ENCODE measurements at regions not wholly inside any gene's neighbourhood (a gene's known extent, or its start where the extent isn't known, plus 50 kb on each side); places are given as distances from the start of the nearest gene placed in this dataset.
"Not testable (repeated sequence)": the region's sequence is repeated elsewhere in the genome, so short reads cannot be mapped to it uniquely, and the experiment has no call there.

DNA sequence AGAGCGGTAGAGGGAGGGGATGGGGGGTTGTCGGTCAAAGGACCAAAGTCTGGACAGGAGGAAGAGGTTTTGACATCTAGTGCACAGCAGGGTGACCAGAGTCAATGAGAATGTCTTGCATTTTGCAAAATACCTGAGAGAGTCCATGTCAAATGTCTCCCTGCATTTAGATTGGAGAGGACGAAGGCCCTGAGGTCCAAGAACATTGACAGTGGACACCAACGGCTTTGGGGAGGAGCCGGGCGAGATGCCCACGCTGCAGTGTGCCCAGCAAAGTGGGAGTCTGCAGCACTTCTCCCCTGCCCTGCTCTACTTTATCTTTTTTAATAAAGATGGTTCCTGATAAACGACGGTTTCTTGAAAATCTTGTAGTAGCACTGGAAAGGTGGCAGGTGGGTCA is 67.4 kb upstream of the TAMM41 start:
- TF ChIP-seq CTCF (conservative IDR thresholded peaks at IDR 0.05) = no peak
- no peak overlapping the region for H3K27ac ChIP-seq

DNA sequence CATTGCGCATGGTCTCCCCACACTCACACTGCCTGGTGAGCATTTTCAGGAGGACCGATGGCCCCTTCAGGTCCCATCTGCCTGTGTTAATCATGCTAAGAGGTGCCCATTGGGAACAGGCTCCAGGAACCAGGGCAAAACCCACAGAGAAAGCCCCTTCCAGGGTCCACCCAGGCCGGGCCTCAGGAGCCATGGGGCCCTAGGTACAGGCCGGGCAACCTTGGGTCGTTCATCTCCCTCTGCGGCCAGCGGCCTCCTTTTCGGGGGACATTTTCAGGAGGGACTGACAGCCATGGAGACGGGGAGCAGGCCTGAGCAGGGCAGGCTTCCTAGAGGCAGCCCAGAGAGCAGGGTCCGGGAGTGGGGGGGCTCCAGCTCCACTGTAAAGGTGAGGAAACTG is 68.0 kb upstream of the TAMM41 start:
- no peak overlapping the region for H3K27ac ChIP-seq
- no peak for TF ChIP-seq CTCF (conservative IDR thresholded peaks at IDR 0.05)

- TF ChIP-seq CTCF (conservative IDR thresholded peaks at IDR 0.05) = no peak
- no peak overlapping the region for H3K27ac ChIP-seq
These were observed 69.1 kb upstream of the TAMM41 start for GRCh38 chr3:11915621-11916424.

- H3K27ac ChIP-seq = not testable (repeated sequence)
These were observed 69.7 kb upstream of the TAMM41 start for GRCh38 chr3:11916425-11916762.

DNA sequence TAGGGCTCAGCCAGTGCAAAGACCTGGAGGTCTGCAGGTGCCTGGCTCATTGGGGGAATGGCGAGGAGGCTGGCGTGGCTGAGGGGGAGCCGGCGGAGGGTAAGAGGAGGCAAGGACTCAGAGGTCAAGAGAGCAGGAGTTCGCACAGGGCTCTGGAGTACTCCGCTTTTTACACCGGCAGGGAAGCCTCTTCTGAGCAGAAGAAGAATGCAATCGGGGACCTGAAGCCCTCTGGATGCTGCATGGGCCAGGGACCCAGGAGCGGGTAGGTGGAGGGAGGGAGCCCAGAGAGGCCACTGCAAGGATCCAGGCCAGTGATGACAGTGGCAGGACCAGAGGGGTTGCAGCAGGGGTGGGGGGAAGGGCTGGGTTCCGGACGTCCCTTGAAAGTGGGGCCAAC is 70.4 kb upstream of the TAMM41 start:
- H3K27ac ChIP-seq = no peak overlapping the region
- no peak for TF ChIP-seq CTCF (conservative IDR thresholded peaks at IDR 0.05)

- no peak for TF ChIP-seq CTCF (conservative IDR thresholded peaks at IDR 0.05)
- no peak overlapping the region for H3K27ac ChIP-seq
These were observed 72.7 kb upstream of the TAMM41 start for GRCh38 chr3:11919390-11919789.

DNA sequence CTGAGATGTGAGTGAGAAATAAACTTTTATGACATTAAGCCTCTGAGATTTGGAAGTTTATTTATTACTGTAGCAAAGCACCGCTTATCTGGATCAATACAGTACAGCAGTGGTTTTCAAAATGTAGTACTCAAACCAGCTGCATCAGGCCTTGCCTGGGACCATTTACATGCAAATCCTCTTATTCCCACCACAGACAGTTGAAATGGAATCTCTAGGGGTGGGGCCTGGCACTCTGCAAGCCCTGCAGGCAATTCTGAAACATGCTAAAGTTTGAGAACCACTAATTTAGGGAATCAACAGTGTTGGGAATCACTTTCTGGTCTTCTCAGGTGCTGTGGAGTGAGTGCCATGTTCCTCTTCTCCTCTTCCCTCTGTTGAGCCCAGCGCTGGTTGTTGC is 77.8 kb upstream of the TAMM41 start:
- no peak for TF ChIP-seq CTCF (conservative IDR thresholded peaks at IDR 0.05)
- no peak overlapping the region for H3K27ac ChIP-seq

- no peak overlapping the region for H3K27ac ChIP-seq
- no peak for TF ChIP-seq CTCF (conservative IDR thresholded peaks at IDR 0.05)
These were observed 75.8 kb upstream of the SYN2 start for GRCh38 chr3:11928381-11928780.
